ENCODE measurements at regions not wholly inside any gene's neighbourhood (a gene's known extent, or its start where the extent isn't known, plus 50 kb on each side); places are given as distances from the start of the nearest gene placed in this dataset.

GRCh38 chr4:181330654-181331201, 912.5 kb upstream of the TENM3 start:
- TF ChIP-seq SMAD1 (IDR thresholded peaks at IDR 0.05; ENCODE audit: low read depth, partially characterized antibody) (no peak), TAF1 (IDR thresholded peaks at IDR 0.05; ENCODE audit: borderline replicate concordance, low read depth, low read length) (no peak), CTCF (IDR thresholded peaks at IDR 0.05 in 2 of 3, conservative IDR thresholded peaks at IDR 0.05 in 1 of 3; ENCODE audit: control insufficient read depth in 2 of 3, extremely low read depth in 1 of 3, insufficient read depth in 1 of 3, low read depth in 3 of 3, low read length in 3 of 3) (no peak), EP300 (IDR thresholded peaks at IDR 0.05; ENCODE audit: borderline replicate concordance in 1 of 2, control insufficient read depth in 1 of 2, low read depth in 2 of 2, low read length in 2 of 2) (no peak), TARDBP (IDR thresholded peaks at IDR 0.05; ENCODE audit: borderline replicate concordance) (no peak), E4F1 (IDR thresholded peaks at IDR 0.05; ENCODE audit: borderline replicate concordance, partially characterized antibody) (no peak), ZBTB33 (IDR thresholded peaks at IDR 0.05) (no peak)
- TF ChIP-seq, protein P1, sequence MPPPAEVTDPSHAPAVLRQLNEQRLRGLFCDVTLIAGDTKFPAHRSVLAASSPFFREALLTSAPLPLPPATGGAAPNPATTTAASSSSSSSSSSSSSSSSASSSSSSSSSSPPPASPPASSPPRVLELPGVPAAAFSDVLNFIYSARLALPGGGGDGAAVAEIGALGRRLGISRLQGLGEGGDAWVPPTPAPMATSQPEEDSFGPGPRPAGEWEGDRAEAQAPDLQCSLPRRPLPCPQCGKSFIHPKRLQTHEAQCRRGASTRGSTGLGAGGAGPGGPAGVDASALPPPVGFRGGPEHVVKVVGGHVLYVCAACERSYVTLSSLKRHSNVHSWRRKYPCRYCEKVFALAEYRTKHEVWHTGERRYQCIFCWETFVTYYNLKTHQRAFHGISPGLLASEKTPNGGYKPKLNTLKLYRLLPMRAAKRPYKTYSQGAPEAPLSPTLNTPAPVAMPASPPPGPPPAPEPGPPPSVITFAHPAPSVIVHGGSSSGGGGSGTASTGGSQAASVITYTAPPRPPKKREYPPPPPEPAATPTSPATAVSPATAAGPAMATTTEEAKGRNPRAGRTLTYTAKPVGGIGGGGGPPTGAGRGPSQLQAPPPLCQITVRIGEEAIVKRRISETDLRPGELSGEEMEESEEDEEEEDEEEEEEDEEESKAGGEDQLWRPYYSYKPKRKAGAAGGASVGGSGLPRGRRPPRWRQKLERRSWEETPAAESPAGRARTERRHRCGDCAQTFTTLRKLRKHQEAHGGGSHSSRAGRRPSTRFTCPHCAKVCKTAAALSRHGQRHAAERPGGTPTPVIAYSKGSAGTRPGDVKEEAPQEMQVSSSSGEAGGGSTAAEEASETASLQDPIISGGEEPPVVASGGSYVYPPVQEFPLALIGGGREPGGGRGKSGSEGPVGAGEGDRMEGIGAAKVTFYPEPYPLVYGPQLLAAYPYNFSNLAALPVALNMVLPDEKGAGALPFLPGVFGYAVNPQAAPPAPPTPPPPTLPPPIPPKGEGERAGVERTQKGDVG (CRISPR knock-in tag; IDR thresholded peaks at IDR 0.05) = no peak
- TF ChIP-seq, protein P2, sequence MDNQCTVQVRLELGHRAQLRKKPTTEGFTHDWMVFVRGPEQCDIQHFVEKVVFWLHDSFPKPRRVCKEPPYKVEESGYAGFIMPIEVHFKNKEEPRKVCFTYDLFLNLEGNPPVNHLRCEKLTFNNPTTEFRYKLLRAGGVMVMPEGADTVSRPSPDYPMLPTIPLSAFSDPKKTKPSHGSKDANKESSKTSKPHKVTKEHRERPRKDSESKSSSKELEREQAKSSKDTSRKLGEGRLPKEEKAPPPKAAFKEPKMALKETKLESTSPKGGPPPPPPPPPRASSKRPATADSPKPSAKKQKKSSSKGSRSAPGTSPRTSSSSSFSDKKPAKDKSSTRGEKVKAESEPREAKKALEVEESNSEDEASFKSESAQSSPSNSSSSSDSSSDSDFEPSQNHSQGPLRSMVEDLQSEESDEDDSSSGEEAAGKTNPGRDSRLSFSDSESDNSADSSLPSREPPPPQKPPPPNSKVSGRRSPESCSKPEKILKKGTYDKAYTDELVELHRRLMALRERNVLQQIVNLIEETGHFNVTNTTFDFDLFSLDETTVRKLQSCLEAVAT (IDR thresholded peaks at IDR 0.05) = no peak

Data from GM12878 (cell line).